ENCODE measurements at regions not wholly inside any gene's neighbourhood (a gene's known extent, or its start where the extent isn't known, plus 50 kb on each side); places are given as distances from the start of the nearest gene placed in this dataset.

- Histone ChIP-seq H3K9me3 (no peaks in the 10 kb centered on the region), H3K4me1 (ENCODE audit: control insufficient read depth in 1 of 2, extremely low read depth in 1 of 2, insufficient read depth in 2 of 2, low read length in 2 of 2) (no peaks in the 10 kb centered on the region), H3K36me3 (ENCODE audit: control insufficient read depth in 2 of 2, extremely low read depth in 1 of 2, insufficient read depth in 1 of 2, low read length in 1 of 2) (no peaks in the 10 kb centered on the region), H3K27ac (ENCODE audit: low read length) (no peak overlapping the region), H3K27me3 (replicated peaks in 1 of 2; ENCODE audit: control insufficient read depth in 2 of 2, extremely low read depth in 1 of 2, insufficient read depth in 2 of 2, low read length in 1 of 2) (no peaks in the 10 kb centered on the region), H3K4me3 (ENCODE audit: control insufficient read depth in 1 of 2, extremely low read depth in 1 of 2, low read length in 1 of 2) (no peak overlapping the region)
- Mint-ChIP-seq H3K4me1 (no peaks in the 10 kb centered on the region), H3K36me3 (no peaks in the 10 kb centered on the region), H3K27me3 (no peaks in the 10 kb centered on the region), H3K27ac (no peak overlapping the region), H3K9me3 (peaks cover 2 to 15% (median 2%) of the 10 kb centered on the region in 3 donors), H3K4me3 (no peak overlapping the region)
- DNase-seq (no peak), ATAC-seq (replicated peaks in 1 of 4) (no peak)
- WGBS (ENCODE audit: insufficient coverage) = 17% methylated on average over 1 of the region's 2 CpGs
- POLR2A ChIA-PET = no interaction called here
- CTCF ChIA-PET = no interaction called here
Observed at GRCh38 chr13:58792854-58793253, 1161.3 kb downstream of the PCDH17 start.

- Mint-ChIP-seq H3K27me3 (no peaks in the 10 kb centered on the region), H3K27ac (no peak overlapping the region), H3K4me3 (no peak overlapping the region), H3K36me3 (no peaks in the 10 kb centered on the region), H3K4me1 (no peaks in the 10 kb centered on the region), H3K9me3 (peaks cover 0 to 5% (median 2%) of the 10 kb centered on the region in 3 donors)
- no peak overlapping the region for H3K4me3 ChIP-seq (ENCODE audit: control insufficient read depth in 1 of 2, extremely low read depth in 1 of 2, low read length in 1 of 2)
- WGBS (ENCODE audit: insufficient coverage) = no CpG with 5 or more reads among the region's 2 CpGs
- DNase-seq (no peak), ATAC-seq (replicated peaks in 1 of 4) (no peak)
- H3K4me1 ChIP-seq (ENCODE audit: control insufficient read depth in 1 of 2, extremely low read depth in 1 of 2, insufficient read depth in 2 of 2, low read length in 2 of 2) = no peaks in the 10 kb centered on the region
- ChIA-PET CTCF (no interaction called here), POLR2A (no interaction called here)
- no peaks in the 10 kb centered on the region for H3K36me3 ChIP-seq (ENCODE audit: control insufficient read depth in 2 of 2, extremely low read depth in 1 of 2, insufficient read depth in 1 of 2, low read length in 1 of 2)
- H3K9me3 ChIP-seq = no peaks in the 10 kb centered on the region
- H3K27me3 ChIP-seq (replicated peaks in 1 of 2; ENCODE audit: control insufficient read depth in 2 of 2, extremely low read depth in 1 of 2, insufficient read depth in 2 of 2, low read length in 1 of 2) = no peaks in the 10 kb centered on the region
- no peak overlapping the region for H3K27ac ChIP-seq (ENCODE audit: low read length)
Observed at GRCh38 chr13:58795715-58796114, 1164.2 kb downstream of the PCDH17 start.

- Mint-ChIP-seq H3K4me3 (no peak overlapping the region), H3K27me3 (no peaks in the 10 kb centered on the region), H3K36me3 (no peaks in the 10 kb centered on the region), H3K4me1 (no peaks in the 10 kb centered on the region), H3K27ac (no peak overlapping the region), H3K9me3 (peaks cover 4 to 5% (median 5%) of the 10 kb centered on the region in 3 donors)
- no peaks in the 10 kb centered on the region for H3K4me1 ChIP-seq (ENCODE audit: control insufficient read depth in 1 of 2, extremely low read depth in 1 of 2, insufficient read depth in 2 of 2, low read length in 2 of 2)
- ATAC-seq (replicated peaks in 1 of 4) (no peak), DNase-seq (no peak)
- H3K27ac ChIP-seq (ENCODE audit: low read length) = no peak overlapping the region
- ChIA-PET POLR2A (no interaction called here), CTCF (interaction anchor here in 1 of 2 donors (0.5 kb wide), 1 partner anchor 1566 kb away, joined by 3 read pairs; no protein-coding TSS in a partner anchor)
- no peaks in the 10 kb centered on the region for H3K36me3 ChIP-seq (ENCODE audit: control insufficient read depth in 2 of 2, extremely low read depth in 1 of 2, insufficient read depth in 1 of 2, low read length in 1 of 2)
- H3K27me3 ChIP-seq (replicated peaks in 1 of 2; ENCODE audit: control insufficient read depth in 2 of 2, extremely low read depth in 1 of 2, insufficient read depth in 2 of 2, low read length in 1 of 2) = no peaks in the 10 kb centered on the region
- no peak overlapping the region for H3K4me3 ChIP-seq (ENCODE audit: control insufficient read depth in 1 of 2, extremely low read depth in 1 of 2, low read length in 1 of 2)
- no peaks in the 10 kb centered on the region for H3K9me3 ChIP-seq
Observed at GRCh38 chr13:58804832-58805231, 1173.3 kb downstream of the PCDH17 start.

- no CpG with 5 or more reads among the region's 2 CpGs for WGBS (ENCODE audit: insufficient coverage)
- no peak overlapping the region for H3K4me3 Mint-ChIP-seq
- Histone ChIP-seq H3K36me3 (ENCODE audit: control insufficient read depth in 2 of 2, extremely low read depth in 1 of 2, insufficient read depth in 1 of 2, low read length in 1 of 2) (no peaks in the 10 kb centered on the region), H3K27me3 (replicated peaks in 1 of 2; ENCODE audit: control insufficient read depth in 2 of 2, extremely low read depth in 1 of 2, insufficient read depth in 2 of 2, low read length in 1 of 2) (no peaks in the 10 kb centered on the region), H3K27ac (ENCODE audit: low read length) (no peak overlapping the region), H3K4me3 (ENCODE audit: control insufficient read depth in 1 of 2, extremely low read depth in 1 of 2, low read length in 1 of 2) (no peak overlapping the region), H3K9me3 (no peaks in the 10 kb centered on the region), H3K4me1 (ENCODE audit: control insufficient read depth in 1 of 2, extremely low read depth in 1 of 2, insufficient read depth in 2 of 2, low read length in 2 of 2) (no peaks in the 10 kb centered on the region)
- peaks cover 2 to 7% (median 5%) of the 10 kb centered on the region in 3 donors for H3K9me3 Mint-ChIP-seq
- no peak overlapping the region for H3K27ac Mint-ChIP-seq
- ChIA-PET POLR2A (no interaction called here), CTCF (no interaction called here)
- H3K36me3 Mint-ChIP-seq = no peaks in the 10 kb centered on the region
- no peaks in the 10 kb centered on the region for H3K4me1 Mint-ChIP-seq
- H3K27me3 Mint-ChIP-seq = no peaks in the 10 kb centered on the region
- DNase-seq = no peak
- ATAC-seq (replicated peaks in 1 of 4) = no peak
Observed at GRCh38 chr13:58806401-58806800, 1174.9 kb downstream of the PCDH17 start.

GRCh38 chr13:58823701-58824100 lies 1192.2 kb downstream of the PCDH17 start:
- ChIA-PET CTCF (no interaction called here), POLR2A (no interaction called here)
- Histone ChIP-seq H3K27ac (ENCODE audit: low read length) (no peak overlapping the region), H3K4me3 (ENCODE audit: control insufficient read depth in 1 of 2, extremely low read depth in 1 of 2, low read length in 1 of 2) (no peak overlapping the region), H3K36me3 (ENCODE audit: control insufficient read depth in 2 of 2, extremely low read depth in 1 of 2, insufficient read depth in 1 of 2, low read length in 1 of 2) (no peaks in the 10 kb centered on the region), H3K4me1 (ENCODE audit: control insufficient read depth in 1 of 2, extremely low read depth in 1 of 2, insufficient read depth in 2 of 2, low read length in 2 of 2) (no peaks in the 10 kb centered on the region), H3K27me3 (replicated peaks in 1 of 2; ENCODE audit: control insufficient read depth in 2 of 2, extremely low read depth in 1 of 2, insufficient read depth in 2 of 2, low read length in 1 of 2) (no peaks in the 10 kb centered on the region), H3K9me3 (no peaks in the 10 kb centered on the region)
- ATAC-seq (replicated peaks in 1 of 4) = no peak
- WGBS (ENCODE audit: insufficient coverage) = 89% methylated on average over 22 of the region's 29 CpGs
- Mint-ChIP-seq H3K36me3 (no peaks in the 10 kb centered on the region), H3K27ac (no peak overlapping the region), H3K4me3 (no peak overlapping the region), H3K9me3 (peaks cover 0 to 9% (median 5%) of the 10 kb centered on the region in 3 donors), H3K27me3 (no peaks in the 10 kb centered on the region), H3K4me1 (no peaks in the 10 kb centered on the region)
- no peak for DNase-seq

- no peaks in the 10 kb centered on the region for H3K4me1 ChIP-seq (ENCODE audit: control insufficient read depth in 1 of 2, extremely low read depth in 1 of 2, insufficient read depth in 2 of 2, low read length in 2 of 2)
- DNase-seq (no peak), ATAC-seq (replicated peaks in 1 of 4) (no peak)
- no CpG with 5 or more reads among the region's 2 CpGs for WGBS (ENCODE audit: insufficient coverage)
- no peak overlapping the region for H3K4me3 Mint-ChIP-seq
- H3K27me3 Mint-ChIP-seq = no peaks in the 10 kb centered on the region
- POLR2A ChIA-PET = no interaction called here
- no peak overlapping the region for H3K4me3 ChIP-seq (ENCODE audit: control insufficient read depth in 1 of 2, extremely low read depth in 1 of 2, low read length in 1 of 2)
- no peak overlapping the region for H3K27ac ChIP-seq (ENCODE audit: low read length)
- H3K4me1 Mint-ChIP-seq = no peaks in the 10 kb centered on the region
- H3K36me3 Mint-ChIP-seq = no peaks in the 10 kb centered on the region
- H3K27ac Mint-ChIP-seq = no peak overlapping the region
- peaks cover 5 to 9% (median 5%) of the 10 kb centered on the region in 3 donors for H3K9me3 Mint-ChIP-seq
- no peaks in the 10 kb centered on the region for H3K36me3 ChIP-seq (ENCODE audit: control insufficient read depth in 2 of 2, extremely low read depth in 1 of 2, insufficient read depth in 1 of 2, low read length in 1 of 2)
- no peaks in the 10 kb centered on the region for H3K27me3 ChIP-seq (replicated peaks in 1 of 2; ENCODE audit: control insufficient read depth in 2 of 2, extremely low read depth in 1 of 2, insufficient read depth in 2 of 2, low read length in 1 of 2)
- H3K9me3 ChIP-seq = no peaks in the 10 kb centered on the region
- CTCF ChIA-PET = no interaction called here
Observed at GRCh38 chr13:58827904-58828303, 1196.4 kb downstream of the PCDH17 start.

GRCh38 chr13:58830841-58831240 lies 1199.3 kb downstream of the PCDH17 start:
- Histone ChIP-seq H3K36me3 (ENCODE audit: control insufficient read depth in 2 of 2, extremely low read depth in 1 of 2, insufficient read depth in 1 of 2, low read length in 1 of 2) (no peaks in the 10 kb centered on the region), H3K4me3 (ENCODE audit: control insufficient read depth in 1 of 2, extremely low read depth in 1 of 2, low read length in 1 of 2) (no peak overlapping the region), H3K27me3 (replicated peaks in 1 of 2; ENCODE audit: control insufficient read depth in 2 of 2, extremely low read depth in 1 of 2, insufficient read depth in 2 of 2, low read length in 1 of 2) (no peaks in the 10 kb centered on the region), H3K9me3 (no peaks in the 10 kb centered on the region), H3K4me1 (ENCODE audit: control insufficient read depth in 1 of 2, extremely low read depth in 1 of 2, insufficient read depth in 2 of 2, low read length in 2 of 2) (no peaks in the 10 kb centered on the region), H3K27ac (ENCODE audit: low read length) (no peak overlapping the region)
- H3K4me1 Mint-ChIP-seq = no peaks in the 10 kb centered on the region
- H3K27me3 Mint-ChIP-seq = no peaks in the 10 kb centered on the region
- ATAC-seq (replicated peaks in 1 of 4) (no peak), DNase-seq (no peak)
- no peak overlapping the region for H3K27ac Mint-ChIP-seq
- H3K4me3 Mint-ChIP-seq = no peak overlapping the region
- WGBS (ENCODE audit: insufficient coverage) = no CpG with 5 or more reads among the region's 1 CpG
- ChIA-PET POLR2A (no interaction called here), CTCF (no interaction called here)
- H3K9me3 Mint-ChIP-seq = peaks cover 0 to 10% (median 5%) of the 10 kb centered on the region in 3 donors
- no peaks in the 10 kb centered on the region for H3K36me3 Mint-ChIP-seq

Data from T-cell (primary cell).